NOMO-1 (cell line): ENCODE measurements at regions not wholly inside any gene's neighbourhood (a gene's known extent, or its start where the extent isn't known, plus 50 kb on each side); places are given as distances from the start of the nearest gene placed in this dataset.
A peak's percentile ranks its signal among the peaks of the same experiment; 100 is the strongest.
"Not testable (repeated sequence)": the region's sequence is repeated elsewhere in the genome, so short reads cannot be mapped to it uniquely, and the experiment has no call there.

Experiments used
- DNase-seq, 2 experiments: peaks; one replicate each; lab custom pipeline; 2025; ENCODE audit not compliant: unreplicated experiment in 2 of 2; lab: John Stamatoyannopoulos, UW

GRCh38 chr2:19109518-19109917 is 248.9 kb downstream of the OSR1 start:
- DNase-seq: no peak

GRCh38 chr2:19106376-19106775 is 252.0 kb downstream of the OSR1 start:
- no peak for DNase-seq

- DNase-seq: no peak
Measured at GRCh38 chr2:19104503-19104902, 253.9 kb downstream of the OSR1 start.

GRCh38 chr2:19102696-19103423 is 255.6 kb downstream of the OSR1 start:
- no peak for DNase-seq

GRCh38 chr2:19101968-19102367 is 256.5 kb downstream of the OSR1 start:
- no peak for DNase-seq

GRCh38 chr2:19100570-19100969 is 257.9 kb downstream of the OSR1 start:
- DNase-seq: no peak

- peak in 1 of 2 experiments; percentile 28 for DNase-seq
Measured at GRCh38 chr2:19099181-19099580, 259.2 kb downstream of the OSR1 start.

- DNase-seq: no peak
Measured at GRCh38 chr2:19098467-19099160, 259.8 kb downstream of the OSR1 start.

- DNase-seq: not testable (repeated sequence)
Measured at GRCh38 chr2:19089476-19089875, 268.9 kb downstream of the OSR1 start.

- no peak for DNase-seq
Measured at GRCh38 chr2:19086231-19086651, 272.2 kb downstream of the OSR1 start.

- no peak for DNase-seq
Measured at GRCh38 chr2:19078709-19079108, 279.7 kb downstream of the OSR1 start.

GRCh38 chr2:19073522-19073921 is 284.9 kb downstream of the OSR1 start:
- DNase-seq: no peak

- DNase-seq: no peak
Measured at GRCh38 chr2:19072161-19072560, 286.3 kb downstream of the OSR1 start.

GRCh38 chr2:19070886-19071285 is 287.5 kb downstream of the OSR1 start:
- DNase-seq: no peak

GRCh38 chr2:19068206-19068605 is 290.2 kb downstream of the OSR1 start:
- no peak for DNase-seq

GRCh38 chr2:19062370-19062769 is 296.1 kb downstream of the OSR1 start:
- DNase-seq: no peak

- no peak for DNase-seq
Measured at GRCh38 chr2:19059076-19059475, 299.3 kb downstream of the OSR1 start.

GRCh38 chr2:19051203-19051831 is 307.1 kb downstream of the OSR1 start:
- DNase-seq: no peak

GRCh38 chr2:19050354-19050753 is 308.1 kb downstream of the OSR1 start:
- DNase-seq: no peak

- no peak for DNase-seq
Measured at GRCh38 chr2:19048593-19049266, 309.7 kb downstream of the OSR1 start.
